Stimulated activated CD8-positive, alpha-beta memory T cell treated with anti-CD3 and anti-CD28 coated beads, Interleukin-4, amount 100 ng/mL, for 1 hour (primary cell): ENCODE measurements at regions not wholly inside any gene's neighbourhood (a gene's known extent, or its start where the extent isn't known, plus 50 kb on each side); places are given as distances from the start of the nearest gene placed in this dataset.

Experiments
- DNase-seq, 2 donors: peaks; one replicate each; pipeline ENCODE4 v3.0.0-alpha.2; 2020; ENCODE audit warnings: low read depth in 2 of 2, low spot score in 1 of 2

DNA sequence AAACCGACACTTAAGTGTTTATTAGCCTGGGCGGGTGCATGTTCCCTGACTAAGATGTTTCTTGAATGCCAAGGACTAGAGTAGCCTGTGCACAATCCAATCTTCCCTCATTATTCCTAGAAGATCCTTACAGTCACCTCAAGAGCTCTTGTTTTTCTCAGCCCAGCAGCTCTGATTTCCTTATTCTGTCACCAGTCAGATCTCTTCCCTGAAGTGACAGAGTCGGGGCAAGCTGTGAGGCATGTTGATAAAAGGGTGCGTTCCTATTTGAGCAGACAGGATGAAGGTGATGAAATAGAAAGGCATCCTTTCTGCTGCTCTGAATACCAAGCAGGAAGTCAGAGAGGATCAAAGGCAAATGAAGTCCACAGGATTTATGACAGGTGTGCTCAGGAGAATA is 125.6 kb upstream of the MCTP2 start:
- DNase-seq = no peak

DNA sequence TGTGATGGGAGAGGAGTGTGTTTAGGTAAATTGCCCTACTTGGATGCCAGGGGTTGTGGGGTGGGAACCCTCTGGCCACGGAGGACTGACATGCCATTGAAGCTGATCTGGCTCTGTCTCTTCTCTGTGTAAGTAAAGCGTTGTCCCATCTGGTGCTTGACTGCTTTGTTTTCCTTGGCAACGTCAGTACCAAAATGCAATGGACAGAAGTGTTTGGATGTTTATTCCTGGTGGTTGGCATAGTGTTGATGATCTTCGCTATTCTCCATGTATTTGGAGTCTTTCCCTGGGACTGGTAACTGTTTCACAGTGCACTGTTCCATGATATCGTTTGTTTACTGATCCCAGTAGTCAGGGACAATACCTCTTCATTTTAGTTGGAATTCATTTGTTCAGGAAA is 130.5 kb upstream of the MCTP2 start:
- DNase-seq = no peak

DNA sequence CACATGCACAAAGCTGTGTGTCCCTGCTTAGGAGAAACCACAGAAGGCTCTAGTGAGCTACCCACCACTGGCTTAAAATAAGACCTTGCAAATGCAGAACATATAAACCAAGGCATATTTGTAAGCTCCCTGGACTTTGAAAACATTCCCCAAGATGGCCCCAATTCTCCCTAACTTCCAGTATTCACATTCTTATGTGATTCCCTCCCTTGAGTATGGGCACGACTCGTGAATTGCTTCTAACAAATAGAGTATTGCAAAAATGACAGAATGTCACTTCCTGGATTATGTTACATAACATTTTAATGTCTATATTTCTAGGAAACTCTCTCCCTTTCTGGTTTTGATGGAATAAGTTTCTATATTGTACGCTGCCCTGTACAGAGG is 131.8 kb upstream of the MCTP2 start:
- no peak for DNase-seq

DNA sequence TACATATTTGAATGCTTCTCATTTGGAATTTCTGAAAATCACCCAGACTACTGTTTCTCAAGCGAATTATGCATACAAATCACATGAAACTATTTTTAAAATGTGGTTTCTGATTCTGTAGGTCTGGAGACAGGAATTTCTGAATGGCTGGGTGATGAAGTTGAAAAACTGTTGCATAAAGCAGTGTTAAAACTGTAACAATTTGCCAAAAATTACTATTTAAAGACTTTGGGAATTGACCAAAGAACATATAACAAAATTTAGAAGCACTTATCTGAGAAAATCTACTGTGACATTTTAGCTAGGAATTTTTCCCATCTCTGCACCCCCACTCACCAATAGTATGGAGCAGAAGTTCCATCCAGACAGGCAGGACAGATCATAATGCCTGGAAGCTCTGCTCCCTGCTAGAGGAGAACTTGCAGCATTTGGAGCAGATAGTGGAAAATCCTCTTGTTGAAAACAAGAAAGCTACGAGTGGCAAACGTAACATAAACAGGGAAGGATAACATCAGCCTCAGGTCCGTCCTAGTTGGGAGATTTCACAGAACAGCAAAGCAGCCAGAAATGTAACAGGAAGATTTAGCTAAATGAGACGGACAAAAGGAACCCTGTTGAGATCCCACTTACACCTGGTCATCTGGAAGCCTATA is 132.3 kb upstream of the MCTP2 start:
- DNase-seq = no peak

DNA sequence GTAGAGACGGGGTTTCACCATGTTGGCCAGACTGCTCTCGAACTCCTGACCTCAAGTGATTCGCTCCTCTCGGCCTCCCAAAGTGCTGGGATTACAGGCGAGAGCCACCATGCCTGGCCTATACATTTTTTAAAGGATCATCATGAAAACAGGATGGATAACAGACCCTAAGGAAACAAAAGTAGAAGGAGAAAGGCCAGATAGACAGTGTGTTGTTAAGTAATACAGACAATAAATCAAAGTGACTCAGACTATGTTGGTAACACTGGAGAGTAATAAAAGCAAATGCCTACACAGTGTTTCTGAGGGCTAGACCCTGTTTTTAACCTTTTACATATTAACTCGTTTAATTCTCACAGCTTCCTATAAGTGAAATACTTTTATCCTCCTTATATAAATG is 133.8 kb upstream of the MCTP2 start:
- DNase-seq = no peak

DNA sequence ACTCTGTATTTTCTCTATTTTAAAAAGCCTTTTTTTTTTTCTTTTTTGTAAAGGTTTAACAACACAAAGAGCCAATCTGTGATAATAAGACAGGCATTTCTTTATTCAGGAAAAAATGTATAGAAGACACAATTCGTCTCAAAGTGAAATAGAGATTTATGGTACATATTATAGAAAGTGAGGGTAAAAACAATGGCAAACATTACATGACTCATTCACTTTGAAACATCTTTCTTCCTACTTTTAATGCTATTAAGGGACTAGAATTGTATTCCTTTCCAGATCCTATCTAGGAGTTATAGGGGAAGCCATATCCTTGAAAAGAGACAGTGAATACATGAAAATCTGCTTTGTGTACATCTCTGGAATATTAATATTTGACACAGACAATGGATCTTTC is 137.1 kb upstream of the MCTP2 start:
- DNase-seq = no peak

DNA sequence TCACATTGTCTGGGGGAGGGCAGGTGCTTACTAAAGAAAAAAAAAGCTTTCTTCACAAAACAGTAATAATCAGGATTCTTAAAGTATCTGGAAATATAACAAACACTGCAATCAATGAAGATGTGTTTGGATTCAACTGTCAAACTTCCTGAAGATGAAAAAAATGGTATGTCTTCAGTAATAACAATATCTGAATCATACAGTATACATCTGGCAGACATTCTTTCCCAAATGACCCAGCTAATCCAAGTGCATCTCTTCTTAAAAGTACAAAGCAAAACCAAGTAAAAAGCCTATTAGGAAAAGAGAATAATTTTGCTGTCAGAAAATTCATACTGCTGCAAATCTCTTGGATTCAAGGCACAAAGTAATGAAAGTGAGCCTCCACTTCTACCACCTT is 145.0 kb upstream of the MCTP2 start:
- DNase-seq = no peak

DNA sequence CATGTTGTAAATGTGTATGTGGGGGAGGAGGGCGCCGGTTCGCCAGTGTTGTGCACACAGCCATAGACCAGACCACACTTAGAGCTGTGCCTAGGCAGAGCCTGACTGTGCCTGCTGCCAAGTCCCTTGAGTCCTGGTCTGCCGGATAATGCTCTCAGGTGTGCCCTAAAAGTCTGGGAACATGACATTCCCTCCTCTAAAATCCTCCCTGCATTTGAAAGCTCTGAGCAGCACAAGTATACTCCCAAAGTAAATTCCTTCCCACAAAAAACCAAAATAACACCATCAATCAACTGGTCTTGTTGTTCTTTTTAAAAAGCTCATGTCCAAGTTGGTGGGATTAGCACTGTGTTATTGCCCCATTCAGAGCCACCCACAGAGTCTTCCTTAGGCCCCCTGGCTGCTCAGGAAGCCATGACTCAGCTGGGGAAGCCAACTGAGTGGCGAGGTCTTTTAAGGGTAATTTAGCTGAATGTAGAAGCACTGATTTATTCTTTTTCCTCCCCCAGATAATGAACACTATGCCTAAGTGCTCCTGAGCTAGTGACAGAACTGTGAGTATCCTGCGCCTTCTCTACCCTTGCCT is 147.8 kb upstream of the MCTP2 start:
- no peak for DNase-seq

DNA sequence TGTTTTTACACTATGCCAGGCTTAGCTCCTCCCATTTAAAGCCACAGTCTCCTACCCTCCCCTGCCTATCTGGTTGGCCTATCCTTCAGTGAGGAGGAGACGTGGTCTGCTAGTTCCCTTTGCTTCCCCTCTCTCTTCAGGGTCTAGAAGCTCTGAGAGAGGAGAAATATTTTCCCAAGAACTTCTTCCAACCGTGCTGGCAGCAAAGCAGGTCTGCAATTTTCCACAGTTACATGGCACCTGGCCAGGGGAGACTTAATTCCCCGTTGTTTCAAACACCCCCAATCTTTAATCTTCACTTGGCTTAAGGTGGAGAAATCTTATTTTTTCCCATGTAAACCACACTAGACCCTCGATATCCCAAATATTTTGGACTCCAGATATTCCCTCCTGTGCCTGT is 149.5 kb upstream of the MCTP2 start:
- no peak for DNase-seq

DNA sequence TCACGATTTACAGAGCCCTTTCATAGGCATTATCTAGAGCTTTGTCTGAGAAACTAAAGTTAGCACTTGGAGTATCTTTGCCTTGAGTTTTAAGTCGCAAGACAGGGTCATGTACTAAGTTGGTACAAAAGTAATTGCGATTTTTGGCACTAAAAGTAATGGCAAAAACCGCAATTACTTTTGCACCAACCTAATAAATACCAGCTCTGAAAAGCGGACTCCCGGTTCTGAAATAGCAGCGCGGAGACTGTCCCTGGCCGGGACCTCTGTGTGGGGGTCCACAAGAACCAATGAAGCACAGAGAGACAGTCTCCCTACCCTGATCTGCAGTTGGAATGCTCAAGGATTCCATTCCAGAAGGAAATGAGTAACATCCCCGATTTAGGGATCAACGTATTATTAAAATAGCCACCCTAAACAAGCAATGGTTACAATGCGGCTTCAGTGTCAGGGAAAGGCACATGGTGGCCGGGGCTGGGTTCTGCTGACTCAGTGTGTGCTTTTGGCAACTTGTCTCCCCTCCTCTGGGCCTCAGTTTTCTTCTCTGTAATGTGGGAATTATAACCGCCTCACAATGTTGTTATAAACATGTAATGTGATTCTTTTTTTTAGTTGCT is 150.3 kb upstream of the MCTP2 start:
- DNase-seq = no peak

DNA sequence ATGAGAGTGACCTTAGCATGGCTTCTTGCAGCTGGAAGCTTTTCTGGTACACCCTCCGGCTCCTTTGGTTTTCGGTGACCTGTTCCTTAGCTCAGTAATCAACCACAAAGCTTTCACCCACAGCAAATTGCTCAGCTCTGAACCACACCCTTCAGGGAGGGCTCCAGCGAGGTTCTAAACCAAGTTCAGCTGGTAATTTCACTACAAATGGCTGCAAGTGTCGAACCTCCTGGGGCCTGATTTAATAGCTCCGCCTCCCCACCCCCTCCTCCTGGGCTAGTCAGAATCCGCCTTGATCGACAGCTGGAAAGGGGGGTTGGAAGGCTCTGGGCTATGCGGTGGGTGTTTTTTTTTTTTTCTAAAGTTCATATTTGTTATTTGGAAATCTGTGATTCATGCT is 150.9 kb upstream of the MCTP2 start:
- DNase-seq = no peak

DNA sequence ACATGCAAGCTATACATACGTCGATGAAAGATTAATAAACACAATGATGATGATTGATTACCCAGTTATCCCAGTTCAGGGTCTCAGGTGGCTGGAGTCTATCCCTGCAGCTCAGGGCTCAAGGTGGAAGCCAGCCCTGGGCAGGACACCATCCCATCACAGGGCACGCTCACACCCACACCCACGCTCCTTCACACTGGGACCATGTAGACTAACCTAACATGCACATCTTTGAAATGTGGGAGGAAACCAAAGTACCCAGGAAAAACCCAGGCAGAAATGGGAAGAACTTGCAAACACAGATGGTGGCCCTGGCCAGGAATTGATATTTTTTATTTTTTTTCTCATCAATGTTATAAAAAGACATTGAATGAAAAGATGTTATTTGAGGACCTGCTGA is 151.4 kb upstream of the MCTP2 start:
- no peak for DNase-seq

DNA sequence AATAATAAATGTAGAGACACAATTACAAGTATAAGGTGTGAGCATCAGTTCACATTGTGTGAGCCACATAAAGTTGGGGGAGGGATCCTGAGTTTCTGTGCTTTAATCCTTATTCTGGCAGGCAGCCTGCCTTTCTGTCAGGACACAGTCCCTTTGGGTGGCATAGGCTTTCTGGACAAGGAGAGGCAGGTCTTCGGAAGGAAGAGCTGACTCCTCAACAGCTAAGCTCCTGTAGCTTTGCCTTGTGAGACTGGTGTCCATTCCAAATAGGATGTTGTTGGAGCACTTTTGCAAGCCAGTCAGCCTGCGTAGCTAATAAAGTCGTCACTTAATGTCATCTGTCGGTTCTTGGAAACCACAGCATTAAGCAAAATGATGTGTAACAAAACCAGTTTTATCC is 151.9 kb upstream of the MCTP2 start:
- no peak for DNase-seq

DNA sequence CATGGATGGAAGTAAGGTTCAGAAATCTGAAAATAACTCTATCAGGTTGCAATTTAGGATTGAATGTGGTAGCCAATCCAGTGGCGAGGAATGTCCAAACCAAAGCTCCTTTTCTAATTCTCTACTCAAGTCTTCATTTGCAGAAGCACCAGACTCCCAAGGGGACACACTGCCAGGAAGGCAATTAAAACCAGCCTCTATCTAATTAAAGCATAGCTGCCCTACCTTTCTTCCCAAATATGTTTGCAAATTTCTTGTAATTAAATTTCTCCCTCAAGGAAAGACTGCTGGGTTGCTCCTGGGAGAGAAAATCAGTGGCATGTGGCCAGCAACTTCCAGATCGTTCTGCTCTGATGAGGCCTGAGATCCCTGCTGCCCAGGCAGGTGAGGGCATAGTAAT is 153.4 kb upstream of the MCTP2 start:
- DNase-seq = no peak

DNA sequence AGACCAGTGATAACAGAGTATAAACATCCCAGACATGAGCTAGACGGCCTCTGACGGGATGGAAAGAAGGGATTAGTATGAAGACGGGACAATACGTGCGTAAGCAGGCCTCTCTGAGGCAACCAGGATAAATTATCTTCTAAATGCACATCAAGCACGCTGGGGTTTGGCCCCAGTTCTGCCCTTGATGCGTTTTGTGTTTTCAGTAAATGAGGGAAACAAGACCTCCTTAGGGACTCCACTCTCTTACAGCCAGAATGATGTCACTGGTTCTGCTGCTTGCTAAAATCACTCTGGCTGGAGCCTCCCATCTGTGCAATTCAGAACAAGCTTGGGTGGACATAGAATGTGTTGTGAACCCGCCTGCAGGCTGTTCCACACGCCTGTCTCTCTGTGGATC is 156.0 kb upstream of the MCTP2 start:
- no peak for DNase-seq

DNA sequence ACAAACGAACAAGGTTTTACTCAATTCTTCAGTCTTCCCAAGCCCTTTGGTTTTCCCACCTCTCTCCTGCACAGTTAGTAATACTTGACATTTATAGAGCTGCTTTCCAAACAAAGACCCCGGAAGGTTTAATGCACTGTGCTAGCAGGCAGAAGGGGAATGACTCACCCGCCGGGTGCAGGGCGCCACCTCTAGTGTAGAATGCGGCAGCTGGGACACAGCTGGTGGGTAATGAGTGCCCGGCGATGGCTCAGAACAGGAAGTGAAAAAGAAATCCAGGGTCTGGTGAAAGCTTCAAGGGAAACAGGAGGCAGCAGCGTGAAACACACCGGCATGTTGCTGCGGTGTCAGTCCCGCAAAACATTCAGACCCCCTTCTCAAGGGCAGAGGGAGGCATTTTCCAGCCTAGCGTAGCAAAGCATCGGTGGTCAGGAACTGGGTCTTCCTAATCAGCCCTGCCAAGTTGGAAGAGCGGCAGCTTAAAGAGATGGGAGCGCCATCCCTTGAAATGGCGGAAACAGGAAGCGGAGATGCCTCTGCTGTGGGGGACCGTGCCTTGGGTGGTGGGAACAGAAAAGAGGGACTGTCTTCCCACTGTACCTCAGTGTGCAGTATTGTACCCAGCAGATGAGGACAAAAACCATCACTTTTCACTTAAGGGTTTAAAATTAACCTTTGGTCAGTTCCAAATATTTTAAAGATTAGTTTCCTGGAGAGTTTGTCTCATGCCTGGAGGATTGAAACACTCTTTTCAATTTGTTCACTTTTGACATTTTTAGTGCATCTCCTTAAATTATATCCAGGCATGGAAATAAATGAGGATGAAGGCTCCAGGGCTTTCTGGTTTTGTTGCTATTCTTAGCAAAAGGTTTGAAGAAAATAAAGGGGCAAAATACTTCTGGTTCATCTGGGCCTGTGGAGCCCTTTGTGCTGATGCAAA is 160.7 kb upstream of the MCTP2 start:
- DNase-seq = no peak

DNA sequence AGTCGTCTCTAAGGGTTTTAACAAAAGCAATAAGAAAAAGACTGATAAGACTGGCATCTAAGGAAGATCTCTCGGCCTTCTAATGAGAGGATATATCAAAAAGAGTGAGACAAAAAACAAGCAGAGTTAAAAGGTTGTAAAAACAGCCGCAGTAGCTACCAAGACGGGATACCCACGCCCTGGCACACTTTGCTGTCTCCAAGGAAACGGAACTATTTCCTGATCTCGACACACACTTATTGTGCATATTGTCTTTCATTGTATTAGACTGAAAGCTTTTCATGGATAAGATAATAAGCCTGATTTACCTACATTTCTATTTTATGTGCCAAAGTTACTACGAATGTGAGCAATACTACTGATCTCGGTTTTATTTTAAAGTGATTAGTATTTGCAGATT is 161.5 kb upstream of the MCTP2 start:
- no peak for DNase-seq

DNA sequence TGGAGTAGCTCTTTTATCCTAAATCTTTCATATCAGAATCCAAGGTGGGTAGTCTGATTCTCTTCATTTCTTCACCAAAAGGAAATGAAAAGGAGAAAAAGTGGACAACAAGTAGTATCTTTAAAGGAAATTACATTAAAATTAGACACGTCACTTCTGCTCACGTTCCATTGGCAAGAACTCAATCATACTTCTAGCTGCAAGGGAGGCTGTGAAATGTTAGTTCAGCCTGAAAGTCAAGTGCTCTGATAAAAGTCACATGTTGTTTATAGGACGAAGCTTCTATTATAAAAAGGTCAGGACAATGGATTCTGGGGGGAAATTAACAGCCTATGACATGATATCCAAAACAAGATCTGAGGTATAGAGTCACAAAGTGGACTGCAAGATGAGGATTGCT is 164.6 kb upstream of the MCTP2 start:
- DNase-seq = no peak

DNA sequence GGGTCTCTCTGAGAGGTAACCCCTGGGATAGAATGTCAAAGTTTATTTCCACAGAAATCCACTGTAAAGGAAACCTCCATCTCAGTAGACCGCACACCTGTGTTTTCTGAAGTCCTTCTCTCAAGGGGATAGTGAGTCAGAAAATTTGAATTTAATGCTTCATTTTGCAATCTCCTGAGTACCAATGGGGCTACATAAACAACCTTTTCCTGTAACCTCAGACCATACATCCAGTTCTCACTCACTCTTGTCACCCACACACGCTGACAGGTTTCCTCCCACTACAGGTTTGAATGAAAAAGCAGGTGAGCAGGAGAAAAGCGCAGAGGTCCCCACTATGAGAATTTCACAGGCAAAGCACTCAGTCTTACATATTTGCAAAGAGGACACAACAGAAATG is 165.3 kb upstream of the MCTP2 start:
- DNase-seq = no peak

DNA sequence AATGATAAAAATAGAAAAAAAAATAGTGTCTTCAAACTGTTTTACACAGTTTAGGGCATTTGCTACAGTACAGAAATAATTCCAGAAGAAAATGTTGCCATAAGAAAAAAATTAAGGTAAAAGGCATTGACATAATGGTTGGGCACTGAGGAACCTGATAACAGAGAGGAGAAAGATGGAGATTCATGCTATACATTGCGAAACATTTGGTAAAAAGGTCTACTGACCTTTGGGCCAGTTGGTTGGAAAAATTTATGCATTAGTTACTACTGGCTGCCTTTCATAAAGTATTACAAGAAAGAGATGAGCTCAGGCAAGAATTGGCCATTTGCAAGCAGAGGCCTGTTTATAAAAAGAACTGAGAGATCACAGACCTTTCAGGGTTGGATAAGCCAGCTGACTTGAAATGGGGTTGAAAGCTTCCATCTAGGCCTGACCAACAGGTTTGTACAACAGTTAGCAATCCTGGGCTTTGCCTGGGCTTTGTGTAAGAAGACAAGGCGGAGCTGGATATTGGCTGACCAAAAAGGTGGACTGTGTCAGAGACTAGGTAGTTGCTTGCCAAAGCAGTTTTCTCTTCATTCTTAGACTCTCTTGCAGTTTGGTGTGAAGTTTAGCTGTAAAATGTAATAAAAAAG is 166.6 kb upstream of the MCTP2 start:
- DNase-seq = no peak

DNA sequence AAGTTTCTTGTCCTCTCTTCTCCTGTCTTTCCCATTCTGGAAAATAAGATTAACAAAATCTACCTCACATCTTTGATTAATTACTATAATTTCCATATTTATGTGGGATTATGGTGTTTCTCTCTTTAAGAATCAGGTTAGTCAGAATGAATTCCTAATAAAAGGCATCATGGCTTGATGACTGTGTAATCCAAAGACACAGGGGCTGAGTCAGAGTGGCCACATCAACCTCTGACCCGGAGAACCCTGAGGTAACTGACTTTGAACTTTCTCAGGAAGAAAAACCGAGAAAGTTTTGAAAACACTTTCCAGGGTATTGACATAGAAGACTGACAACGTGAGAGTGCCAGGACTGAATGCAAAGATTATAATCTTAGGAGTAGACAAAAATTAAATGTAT is 170.3 kb upstream of the MCTP2 start:
- DNase-seq = no peak
